ENCODE measurements at regions not wholly inside any gene's neighbourhood (a gene's known extent, or its start where the extent isn't known, plus 50 kb on each side); places are given as distances from the start of the nearest gene placed in this dataset.

GRCh38 chr21:36210779-36211659, 54.4 kb downstream of the DOP1B start:
- 92 to 95% methylated on average over 21 of the region's 21 CpGs for WGBS, 2 donors

GRCh38 chr21:36211660-36212512, 55.3 kb downstream of the DOP1B start:
- no peak for DNase-seq
- no peak for ATAC-seq (ENCODE audit: insufficient read depth, low FRiP score)
- 97% methylated on average over 9 of the region's 9 CpGs for WGBS, 2 donors

More at GRCh38 chr21:36210779-36211659, 54.4 kb downstream of the DOP1B start:
- H3K9me3 ChIP-seq (ENCODE audit: control insufficient read depth in 4 of 4, insufficient read depth in 3 of 4, low read length in 3 of 4), result no peaks in the 10 kb centered on the region
- ATAC-seq (ENCODE audit: insufficient read depth, low FRiP score) (no peak), DNase-seq (no peak)
- H3K4me3 ChIP-seq, result no peak overlapping the region
- no peak overlapping the region for H3K9ac ChIP-seq (ENCODE audit: insufficient read depth in 1 of 2, low read length in 2 of 2)
- TF ChIP-seq CTCF (IDR thresholded peaks at IDR 0.05; ENCODE audit: control extremely low read depth, extremely low read depth), result no peak
- H3K36me3 ChIP-seq (ENCODE audit: control insufficient read depth in 4 of 4, insufficient read depth in 4 of 4, low read length in 4 of 4), result peaks cover 0 to 12% (median 9%) of the 10 kb centered on the region in 4 donors
- H3K4me1 ChIP-seq (ENCODE audit: control insufficient read depth in 5 of 5, insufficient read depth in 5 of 5, low read length in 5 of 5), result no peaks in the 10 kb centered on the region
- H3K27me3 ChIP-seq (ENCODE audit: control insufficient read depth in 3 of 3, insufficient read depth in 3 of 3, low read length in 2 of 3), result no peaks in the 10 kb centered on the region
- H3K27ac ChIP-seq (ENCODE audit: low read depth in 1 of 2, low read length in 1 of 2), result no peak overlapping the region

GRCh38 chr21:36212513-36212780, 55.8 kb downstream of the DOP1B start:
- Histone ChIP-seq H3K4me3 (no peak overlapping the region), H3K36me3 (ENCODE audit: control insufficient read depth in 4 of 4, insufficient read depth in 4 of 4, low read length in 4 of 4) (peaks cover 0 to 18% (median 11%) of the 10 kb centered on the region in 4 donors), H3K9ac (ENCODE audit: insufficient read depth in 1 of 2, low read length in 2 of 2) (no peak overlapping the region), H3K4me1 (ENCODE audit: control insufficient read depth in 5 of 5, insufficient read depth in 5 of 5, low read length in 5 of 5) (no peaks in the 10 kb centered on the region), H3K27me3 (ENCODE audit: control insufficient read depth in 3 of 3, insufficient read depth in 3 of 3, low read length in 2 of 3) (no peaks in the 10 kb centered on the region), H3K9me3 (ENCODE audit: control insufficient read depth in 4 of 4, insufficient read depth in 3 of 4, low read length in 3 of 4) (no peaks in the 10 kb centered on the region), H3K27ac (ENCODE audit: low read depth in 1 of 2, low read length in 1 of 2) (no peak overlapping the region)
- ATAC-seq (ENCODE audit: insufficient read depth, low FRiP score) (no peak), DNase-seq (no peak)
- WGBS, 2 donors, result 97% methylated on average over 5 of the region's 5 CpGs
- no peak for TF ChIP-seq CTCF (IDR thresholded peaks at IDR 0.05; ENCODE audit: control extremely low read depth, extremely low read depth)

More at GRCh38 chr21:36211660-36212512, 55.3 kb downstream of the DOP1B start:
- H3K9me3 ChIP-seq (ENCODE audit: control insufficient read depth in 4 of 4, insufficient read depth in 3 of 4, low read length in 3 of 4), result no peaks in the 10 kb centered on the region
- H3K9ac ChIP-seq (ENCODE audit: insufficient read depth in 1 of 2, low read length in 2 of 2), result no peak overlapping the region
- H3K36me3 ChIP-seq (ENCODE audit: control insufficient read depth in 4 of 4, insufficient read depth in 4 of 4, low read length in 4 of 4), result peaks cover 0 to 16% (median 9%) of the 10 kb centered on the region in 4 donors
- no peak overlapping the region for H3K4me3 ChIP-seq
- no peak overlapping the region for H3K27ac ChIP-seq (ENCODE audit: low read depth in 1 of 2, low read length in 1 of 2)
- H3K27me3 ChIP-seq (ENCODE audit: control insufficient read depth in 3 of 3, insufficient read depth in 3 of 3, low read length in 2 of 3), result no peaks in the 10 kb centered on the region
- no peaks in the 10 kb centered on the region for H3K4me1 ChIP-seq (ENCODE audit: control insufficient read depth in 5 of 5, insufficient read depth in 5 of 5, low read length in 5 of 5)
- TF ChIP-seq CTCF (IDR thresholded peaks at IDR 0.05; ENCODE audit: control extremely low read depth, extremely low read depth), result no peak
